ENCODE measurements at regions not wholly inside any gene's neighbourhood (a gene's known extent, or its start where the extent isn't known, plus 50 kb on each side); places are given as distances from the start of the nearest gene placed in this dataset.
"Not testable (repeated sequence)": the region's sequence is repeated elsewhere in the genome, so short reads cannot be mapped to it uniquely, and the experiment has no call there.

GRCh38 chr2:129828792-129829191, 150.7 kb upstream of the RAB6C start:
- peaks cover 5% of the 10 kb centered on the region for H3K9me3 Mint-ChIP-seq

GRCh38 chr2:129829588-129829987, 149.9 kb upstream of the RAB6C start:
- Mint-ChIP-seq H3K27me3 (peaks cover 8% of the 10 kb centered on the region), H3K9me3 (peaks cover 5% of the 10 kb centered on the region), H3K27ac (no peak overlapping the region), H3K36me3 (peaks cover 6% of the 10 kb centered on the region), H3K4me1 (no peaks in the 10 kb centered on the region), H3K4me3 (no peak overlapping the region)

More at GRCh38 chr2:129828792-129829191, 150.7 kb upstream of the RAB6C start:
- H3K4me3 Mint-ChIP-seq = no peak overlapping the region
- no peak overlapping the region for H3K27ac Mint-ChIP-seq
- peaks cover 6% of the 10 kb centered on the region for H3K36me3 Mint-ChIP-seq
- peaks cover 8% of the 10 kb centered on the region for H3K27me3 Mint-ChIP-seq
- no peaks in the 10 kb centered on the region for H3K4me1 Mint-ChIP-seq

- no peak overlapping the region for H3K27ac Mint-ChIP-seq
Observed at GRCh38 chr2:129831018-129831417, 148.4 kb upstream of the RAB6C start.

GRCh38 chr2:129833465-129833864, 146.0 kb upstream of the RAB6C start:
- H3K27ac Mint-ChIP-seq, H3K27me3 Mint-ChIP-seq, H3K9me3 Mint-ChIP-seq, H3K4me1 Mint-ChIP-seq, H3K36me3 Mint-ChIP-seq, H3K4me3 Mint-ChIP-seq: not testable (repeated sequence)

More at GRCh38 chr2:129831018-129831417, 148.4 kb upstream of the RAB6C start:
- Mint-ChIP-seq H3K36me3 (peaks cover 6% of the 10 kb centered on the region), H3K4me3 (no peak overlapping the region), H3K27me3 (peaks cover 8% of the 10 kb centered on the region), H3K4me1 (no peaks in the 10 kb centered on the region), H3K9me3 (peaks cover 5% of the 10 kb centered on the region)

- peaks cover 3% of the 10 kb centered on the region for H3K36me3 Mint-ChIP-seq
- H3K4me1 Mint-ChIP-seq = no peaks in the 10 kb centered on the region
- no peak overlapping the region for H3K27ac Mint-ChIP-seq
- H3K4me3 Mint-ChIP-seq = no peak overlapping the region
- H3K9me3 Mint-ChIP-seq = no peaks in the 10 kb centered on the region
- H3K27me3 Mint-ChIP-seq = peaks cover 4% of the 10 kb centered on the region
Observed at GRCh38 chr2:129847043-129847442, 132.4 kb upstream of the RAB6C start.

GRCh38 chr2:129849559-129850160, 129.8 kb upstream of the RAB6C start:
- H3K4me3 Mint-ChIP-seq = no peak overlapping the region
- peaks cover 4% of the 10 kb centered on the region for H3K36me3 Mint-ChIP-seq
- H3K27me3 Mint-ChIP-seq = peaks cover 4% of the 10 kb centered on the region
- H3K9me3 Mint-ChIP-seq = no peaks in the 10 kb centered on the region
- no peaks in the 10 kb centered on the region for H3K4me1 Mint-ChIP-seq
- no peak overlapping the region for H3K27ac Mint-ChIP-seq

GRCh38 chr2:129857200-129857599, 122.3 kb upstream of the RAB6C start:
- Mint-ChIP-seq H3K9me3 (peaks cover 6% of the 10 kb centered on the region), H3K36me3 (peaks cover 1% of the 10 kb centered on the region), H3K27me3 (no peaks in the 10 kb centered on the region), H3K4me3 (no peak overlapping the region), H3K4me1 (no peaks in the 10 kb centered on the region), H3K27ac (no peak overlapping the region)

GRCh38 chr2:129859175-129859574, 120.3 kb upstream of the RAB6C start:
- H3K4me1 Mint-ChIP-seq = no peaks in the 10 kb centered on the region
- H3K4me3 Mint-ChIP-seq = no peak overlapping the region
- H3K27ac Mint-ChIP-seq = no peak overlapping the region
- no peaks in the 10 kb centered on the region for H3K27me3 Mint-ChIP-seq
- peaks cover 6% of the 10 kb centered on the region for H3K9me3 Mint-ChIP-seq
- H3K36me3 Mint-ChIP-seq = peaks cover 1% of the 10 kb centered on the region

- Mint-ChIP-seq H3K27ac (no peak overlapping the region), H3K4me3 (no peak overlapping the region), H3K36me3 (no peaks in the 10 kb centered on the region), H3K4me1 (no peaks in the 10 kb centered on the region), H3K27me3 (no peaks in the 10 kb centered on the region), H3K9me3 (peaks cover 6% of the 10 kb centered on the region)
Observed at GRCh38 chr2:129860088-129860487, 119.4 kb upstream of the RAB6C start.

- Mint-ChIP-seq H3K9me3 (no peaks in the 10 kb centered on the region), H3K36me3 (no peaks in the 10 kb centered on the region), H3K27me3 (no peaks in the 10 kb centered on the region), H3K4me3 (no peak overlapping the region), H3K27ac (no peak overlapping the region), H3K4me1 (no peaks in the 10 kb centered on the region)
Observed at GRCh38 chr2:129861666-129862288, 117.7 kb upstream of the RAB6C start.

GRCh38 chr2:129862668-129863067, 116.8 kb upstream of the RAB6C start:
- H3K36me3 Mint-ChIP-seq = no peaks in the 10 kb centered on the region
- H3K4me1 Mint-ChIP-seq = no peaks in the 10 kb centered on the region
- H3K9me3 Mint-ChIP-seq = no peaks in the 10 kb centered on the region
- H3K27ac Mint-ChIP-seq = no peak overlapping the region
- no peaks in the 10 kb centered on the region for H3K27me3 Mint-ChIP-seq
- H3K4me3 Mint-ChIP-seq = no peak overlapping the region

GRCh38 chr2:129863350-129863749, 116.1 kb upstream of the RAB6C start:
- H3K4me1 Mint-ChIP-seq = no peaks in the 10 kb centered on the region
- no peak overlapping the region for H3K27ac Mint-ChIP-seq
- no peaks in the 10 kb centered on the region for H3K27me3 Mint-ChIP-seq
- H3K36me3 Mint-ChIP-seq = no peaks in the 10 kb centered on the region
- H3K9me3 Mint-ChIP-seq = no peaks in the 10 kb centered on the region
- no peak overlapping the region for H3K4me3 Mint-ChIP-seq

- no peak overlapping the region for H3K27ac Mint-ChIP-seq
- H3K36me3 Mint-ChIP-seq = no peaks in the 10 kb centered on the region
- H3K27me3 Mint-ChIP-seq = no peaks in the 10 kb centered on the region
- H3K4me3 Mint-ChIP-seq = no peak overlapping the region
- no peaks in the 10 kb centered on the region for H3K4me1 Mint-ChIP-seq
- no peaks in the 10 kb centered on the region for H3K9me3 Mint-ChIP-seq
Observed at GRCh38 chr2:129864719-129865118, 114.7 kb upstream of the RAB6C start.

GRCh38 chr2:129865976-129866375, 113.5 kb upstream of the RAB6C start:
- H3K27me3 Mint-ChIP-seq = peaks cover 2% of the 10 kb centered on the region
- H3K27ac Mint-ChIP-seq = no peak overlapping the region
- no peaks in the 10 kb centered on the region for H3K4me1 Mint-ChIP-seq
- no peaks in the 10 kb centered on the region for H3K9me3 Mint-ChIP-seq
- no peak overlapping the region for H3K4me3 Mint-ChIP-seq
- no peaks in the 10 kb centered on the region for H3K36me3 Mint-ChIP-seq

GRCh38 chr2:129866391-129866790, 113.1 kb upstream of the RAB6C start:
- Mint-ChIP-seq H3K9me3 (no peaks in the 10 kb centered on the region), H3K4me3 (no peak overlapping the region), H3K36me3 (no peaks in the 10 kb centered on the region), H3K4me1 (no peaks in the 10 kb centered on the region), H3K27me3 (peaks cover 2% of the 10 kb centered on the region), H3K27ac (no peak overlapping the region)

- no peak overlapping the region for H3K27ac Mint-ChIP-seq
- peaks cover 2% of the 10 kb centered on the region for H3K27me3 Mint-ChIP-seq
- no peaks in the 10 kb centered on the region for H3K36me3 Mint-ChIP-seq
- H3K9me3 Mint-ChIP-seq = no peaks in the 10 kb centered on the region
- H3K4me1 Mint-ChIP-seq = no peaks in the 10 kb centered on the region
- no peak overlapping the region for H3K4me3 Mint-ChIP-seq
Observed at GRCh38 chr2:129868151-129868550, 111.3 kb upstream of the RAB6C start.

Measured in activated naive CD4-positive, alpha-beta T cell treated with anti-CD3 and anti-CD28 coated beads, Interleukin-2, amount 50 U/mL, for 24 hours (primary cell).